ENCODE measurements at regions not wholly inside any gene's neighbourhood (a gene's known extent, or its start where the extent isn't known, plus 50 kb on each side); places are given as distances from the start of the nearest gene placed in this dataset.

DNA sequence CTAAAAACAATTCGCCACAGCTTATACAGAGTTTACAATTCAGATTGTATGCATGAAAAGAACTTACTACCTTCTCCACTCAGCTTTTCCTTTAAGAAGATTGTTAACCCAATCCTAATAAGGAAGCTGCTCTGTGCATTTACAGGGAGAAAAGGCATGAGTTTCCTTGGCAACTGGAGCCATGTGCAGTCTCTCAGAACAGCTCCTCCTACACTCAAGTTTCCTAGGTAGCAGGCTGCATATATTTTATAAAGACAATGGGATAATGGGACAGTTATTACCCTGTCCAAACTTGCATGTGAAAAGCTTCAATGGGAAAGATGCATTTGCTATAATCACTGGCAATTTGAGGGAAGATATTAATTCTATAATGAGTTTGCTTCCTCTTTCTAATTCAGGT is 125.5 kb upstream of the TRPC4 start:
- Histone ChIP-seq H4K8ac (replicated peaks; ENCODE audit: insufficient read length, low read depth, low read length) (no peak overlapping the region), H3K14ac (ENCODE audit: insufficient read depth, low read length) (no peak overlapping the region), H2BK15ac (ENCODE audit: low read depth, low read length) (no peak overlapping the region), H3T11ph (ENCODE audit: low read length) (no peak overlapping the region), H2BK20ac (ENCODE audit: low read depth, low read length, poor library complexity, severe bottlenecking) (no peak overlapping the region), H3K4me1 (ENCODE audit: insufficient read depth, low read length) (no peaks in the 10 kb centered on the region), H3K4me2 (ENCODE audit: insufficient read depth, insufficient read length, low read length) (no peak overlapping the region), H3K9me3 (ENCODE audit: control insufficient read depth, low read depth, low read length) (no peaks in the 10 kb centered on the region), H2BK5ac (ENCODE audit: insufficient read length, low read length) (no peak overlapping the region), H4K5ac (ENCODE audit: insufficient read length, low read depth, low read length) (no peak overlapping the region), H4K20me1 (ENCODE audit: control insufficient read depth, insufficient read depth, insufficient read length) (no peaks in the 10 kb centered on the region), H3K27me3 (ENCODE audit: insufficient read depth, low read length) (no peaks in the 10 kb centered on the region), H2AK5ac (ENCODE audit: insufficient read length, low read length) (no peak overlapping the region), H2BK120ac (ENCODE audit: low read depth, low read length, poor library complexity, severe bottlenecking) (no peak overlapping the region), H3K4ac (ENCODE audit: low read depth, low read length) (no peak overlapping the region), H3K23ac (ENCODE audit: insufficient read length, low read depth, low read length) (no peak overlapping the region), H2BK12ac (ENCODE audit: insufficient read length, low read depth, low read length) (no peak overlapping the region), H3K56ac (ENCODE audit: insufficient read length, low read depth, low read length) (no peak overlapping the region), H4K91ac (ENCODE audit: insufficient read length, low read depth, low read length) (no peak overlapping the region), H3K79me2 (ENCODE audit: insufficient read depth, low read length) (no peaks in the 10 kb centered on the region), H3K9ac (ENCODE audit: extremely low read depth, insufficient read length, low read length) (no peak overlapping the region), H3K79me1 (ENCODE audit: insufficient read depth, low read depth, low read length, poor library complexity, severe bottlenecking) (no peaks in the 10 kb centered on the region), H3K23me2 (ENCODE audit: insufficient read length, low read depth, low read length, poor library complexity, severe bottlenecking) (no peaks in the 10 kb centered on the region), H2AFZ (ENCODE audit: low read length) (no peak overlapping the region), H3K18ac (ENCODE audit: insufficient read length, low read depth, low read length) (no peak overlapping the region), H3K27ac (ENCODE audit: insufficient read length, low read depth, low read length) (no peak overlapping the region)
- no CpG with 5 or more reads among the region's 1 CpG for WGBS (ENCODE audit: extremely low coverage, insufficient read length, low lambda C conversion rate)
- DNase-seq: no peak
- Mint-ChIP-seq H3K27ac (no peak overlapping the region), H3K36me3 (ENCODE audit: insufficient read depth in 1 of 3, low read depth in 3 of 3) (no peaks in the 10 kb centered on the region), H3K27me3 (ENCODE audit: low read depth) (no peaks in the 10 kb centered on the region), H3K4me3 (no peak overlapping the region), H3K9me3 (no peaks in the 10 kb centered on the region), H3K4me1 (peaks cover 11 to 16% of the 10 kb centered on the region in 2 experiments)
- TF ChIP-seq, protein P1, sequence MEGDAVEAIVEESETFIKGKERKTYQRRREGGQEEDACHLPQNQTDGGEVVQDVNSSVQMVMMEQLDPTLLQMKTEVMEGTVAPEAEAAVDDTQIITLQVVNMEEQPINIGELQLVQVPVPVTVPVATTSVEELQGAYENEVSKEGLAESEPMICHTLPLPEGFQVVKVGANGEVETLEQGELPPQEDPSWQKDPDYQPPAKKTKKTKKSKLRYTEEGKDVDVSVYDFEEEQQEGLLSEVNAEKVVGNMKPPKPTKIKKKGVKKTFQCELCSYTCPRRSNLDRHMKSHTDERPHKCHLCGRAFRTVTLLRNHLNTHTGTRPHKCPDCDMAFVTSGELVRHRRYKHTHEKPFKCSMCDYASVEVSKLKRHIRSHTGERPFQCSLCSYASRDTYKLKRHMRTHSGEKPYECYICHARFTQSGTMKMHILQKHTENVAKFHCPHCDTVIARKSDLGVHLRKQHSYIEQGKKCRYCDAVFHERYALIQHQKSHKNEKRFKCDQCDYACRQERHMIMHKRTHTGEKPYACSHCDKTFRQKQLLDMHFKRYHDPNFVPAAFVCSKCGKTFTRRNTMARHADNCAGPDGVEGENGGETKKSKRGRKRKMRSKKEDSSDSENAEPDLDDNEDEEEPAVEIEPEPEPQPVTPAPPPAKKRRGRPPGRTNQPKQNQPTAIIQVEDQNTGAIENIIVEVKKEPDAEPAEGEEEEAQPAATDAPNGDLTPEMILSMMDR (conservative IDR thresholded peaks at IDR 0.05): no peak

Data from H9 (cell line).